CD4-positive, CD25-positive, alpha-beta regulatory T cell (primary cell): ENCODE measurements at regions not wholly inside any gene's neighbourhood (a gene's known extent, or its start where the extent isn't known, plus 50 kb on each side); places are given as distances from the start of the nearest gene placed in this dataset.
"Not testable (repeated sequence)": the region's sequence is repeated elsewhere in the genome, so short reads cannot be mapped to it uniquely, and the experiment has no call there.

Experiments
- ATAC-seq, 2 donors: fragments of 150-1000 bp; cut with Tn5 transposase; one replicate each; pipeline ENCODE4 v1.10.0; 2021; ENCODE audit warnings: low read depth in 2 of 2, moderate number of reproducible peaks in 2 of 2, moderate library complexity in 1 of 2
- DNase-seq, 3 donors: peaks; one replicate each; pipeline versions ENCODE4 v3.0.0 to v3.0.0-alpha.2; 2012 to 2022; ENCODE audit warnings: mixed read lengths in 1 of 3
- H3K27ac ChIP-seq: one replicate; pipeline ENCODE4 v1.7.0; 2013; ENCODE audit warnings: mild to moderate bottlenecking, low read length; ENCODE audit not compliant: insufficient read depth, poor library complexity, severe bottlenecking
- H3K27me3 ChIP-seq: one replicate; pipeline ENCODE4 v1.7.0; 2013; ENCODE audit warnings: low read length; ENCODE audit not compliant: control insufficient read depth, insufficient read depth
- H3K36me3 ChIP-seq: one replicate; pipeline ENCODE4 v1.7.0; 2013; ENCODE audit warnings: mild to moderate bottlenecking, low read length, moderate library complexity; ENCODE audit not compliant: control insufficient read depth, insufficient read depth
- H3K4me1 ChIP-seq: 2 replicates; pipeline ENCODE4 v1.7.0; 2013; ENCODE audit warnings: mild to moderate bottlenecking, low read length; ENCODE audit not compliant: insufficient read depth, control insufficient read depth, poor library complexity, severe bottlenecking
- H3K4me3 ChIP-seq: one replicate; pipeline ENCODE4 v1.7.0; 2013; ENCODE audit warnings: low read depth, mild to moderate bottlenecking, low read length, moderate library complexity
- H3K9me3 ChIP-seq, 2 experiments: 1 replicate in 1 of 2; 2 replicates in 1 of 2; pipeline ENCODE4 v1.7.0; 2013; ENCODE audit warnings: low read length in 2 of 2, mild to moderate bottlenecking in 1 of 2, moderate library complexity in 1 of 2; ENCODE audit not compliant: control insufficient read depth in 2 of 2
- H3K27ac Mint-ChIP-seq, 3 donors: one replicate each; pipeline ENCODE4 v1.8.0; 2020 to 2022; ENCODE audit warnings: mild to moderate bottlenecking in 3 of 3, mixed read lengths in 3 of 3, moderate library complexity in 2 of 3
- H3K27me3 Mint-ChIP-seq: one replicate; pipeline ENCODE4 v1.8.0; 2022; ENCODE audit warnings: mild to moderate bottlenecking, mixed read lengths
- H3K36me3 Mint-ChIP-seq: one replicate; pipeline ENCODE4 v1.8.0; 2020; ENCODE audit warnings: mixed read lengths
- H3K4me1 Mint-ChIP-seq, 4 donors: one replicate each; pipeline ENCODE4 v1.8.0; 2020 to 2022; ENCODE audit warnings: mixed read lengths in 4 of 4, mild to moderate bottlenecking in 1 of 4
- H3K4me3 Mint-ChIP-seq, 4 donors: one replicate each; pipeline ENCODE4 v1.8.0; 2020 to 2022; ENCODE audit warnings: mild to moderate bottlenecking in 4 of 4, mixed read lengths in 4 of 4, moderate library complexity in 3 of 4
- H3K9me3 Mint-ChIP-seq, 7 donors: one replicate each; pipeline ENCODE4 v1.8.0; 2020 to 2022; ENCODE audit warnings: mixed read lengths in 7 of 7, mild to moderate bottlenecking in 3 of 7, moderate library complexity in 2 of 7

GRCh38 chr2:192669505-192670091 lies 474.9 kb upstream of the TMEFF2 start:
- Mint-ChIP-seq H3K27ac (no peak overlapping the region), H3K36me3 (no peaks in the 10 kb centered on the region), H3K9me3 (peaks cover 0 to 3% (median 0%) of the 10 kb centered on the region in 7 donors), H3K27me3 (no peaks in the 10 kb centered on the region), H3K4me3 (no peak overlapping the region), H3K4me1 (peaks cover 0 to 4% (median 0%) of the 10 kb centered on the region in 4 donors)
- DNase-seq (no peak), ATAC-seq (no peak)
- Histone ChIP-seq H3K27me3 (no peaks in the 10 kb centered on the region), H3K36me3 (no peaks in the 10 kb centered on the region), H3K27ac (no peak overlapping the region), H3K4me3 (no peak overlapping the region), H3K9me3 (no peaks in the 10 kb centered on the region), H3K4me1 (no peaks in the 10 kb centered on the region)

- H3K27ac Mint-ChIP-seq: not testable (repeated sequence)
Measured at GRCh38 chr2:192660555-192660954, 465.8 kb upstream of the TMEFF2 start.

DNA sequence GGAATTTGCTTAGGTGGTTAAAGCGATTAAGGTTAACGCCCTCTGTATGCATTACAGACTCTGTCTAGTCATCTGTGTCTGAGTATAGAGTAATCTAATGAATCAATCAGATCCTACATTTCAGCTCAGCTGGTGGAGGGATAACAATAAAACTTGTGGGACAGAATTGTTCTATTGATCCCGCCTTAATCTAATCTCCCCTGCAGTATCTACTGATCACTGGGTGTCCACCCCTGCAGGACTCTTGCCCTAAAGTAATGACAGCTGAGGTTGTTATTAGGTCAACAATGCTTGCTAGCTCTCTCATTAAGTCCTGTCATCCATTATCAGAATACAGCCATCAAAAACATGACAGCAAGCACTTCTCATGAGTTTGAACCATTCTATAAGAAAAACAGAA lies 462.6 kb upstream of the TMEFF2 start:
- Mint-ChIP-seq H3K27me3 (no peaks in the 10 kb centered on the region), H3K9me3 (peaks cover 0 to 5% (median 0%) of the 10 kb centered on the region in 7 donors), H3K4me1 (no peaks in the 10 kb centered on the region), H3K27ac (no peak overlapping the region), H3K4me3 (no peak overlapping the region), H3K36me3 (no peaks in the 10 kb centered on the region)
- Histone ChIP-seq H3K9me3 (peaks cover 0 to 4% of the 10 kb centered on the region in 2 experiments), H3K27me3 (no peaks in the 10 kb centered on the region), H3K27ac (no peak overlapping the region), H3K4me1 (no peaks in the 10 kb centered on the region), H3K36me3 (no peaks in the 10 kb centered on the region), H3K4me3 (no peak overlapping the region)
- DNase-seq (no peak), ATAC-seq (no peak)

More at GRCh38 chr2:192660555-192660954, 465.8 kb upstream of the TMEFF2 start:
- not testable (repeated sequence) for H3K4me3 Mint-ChIP-seq, H3K9me3 Mint-ChIP-seq, H3K9me3 ChIP-seq, H3K27me3 ChIP-seq, H3K4me1 ChIP-seq, H3K4me3 ChIP-seq, DNase-seq, H3K36me3 ChIP-seq, H3K27me3 Mint-ChIP-seq, H3K36me3 Mint-ChIP-seq, H3K27ac ChIP-seq, H3K4me1 Mint-ChIP-seq, ATAC-seq

DNA sequence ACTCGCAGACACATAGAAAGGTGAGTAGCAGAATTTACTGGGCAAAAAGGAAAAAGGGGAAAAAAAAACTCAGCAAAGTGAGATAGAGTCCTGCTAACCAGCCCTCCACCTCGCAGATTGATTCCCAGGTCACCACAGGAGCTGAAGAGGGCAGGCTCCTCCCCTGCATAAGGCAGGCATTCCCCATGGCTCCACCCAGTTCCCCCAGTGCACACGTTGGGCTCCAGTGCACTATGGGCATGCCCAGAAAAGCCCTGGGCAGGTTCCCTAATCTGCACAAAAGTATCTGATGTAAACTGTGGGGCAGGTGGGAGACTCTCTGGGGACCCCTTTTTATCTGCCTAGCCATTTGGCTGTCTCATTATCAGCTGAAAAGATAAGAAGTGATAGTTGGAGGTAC lies 461.2 kb upstream of the TMEFF2 start:
- Mint-ChIP-seq H3K36me3 (no peaks in the 10 kb centered on the region), H3K9me3 (peaks cover 0 to 4% (median 0%) of the 10 kb centered on the region in 7 donors), H3K27ac (no peak overlapping the region), H3K4me3 (no peak overlapping the region), H3K4me1 (no peaks in the 10 kb centered on the region), H3K27me3 (no peaks in the 10 kb centered on the region)
- DNase-seq: no peak
- no peak for ATAC-seq
- Histone ChIP-seq H3K4me3 (no peak overlapping the region), H3K27me3 (no peaks in the 10 kb centered on the region), H3K36me3 (no peaks in the 10 kb centered on the region), H3K9me3 (peaks cover 0 to 4% of the 10 kb centered on the region in 2 experiments), H3K4me1 (no peaks in the 10 kb centered on the region), H3K27ac (no peak overlapping the region)

- no peaks in the 10 kb centered on the region for H3K27me3 Mint-ChIP-seq
- no peaks in the 10 kb centered on the region for H3K36me3 Mint-ChIP-seq
- no peaks in the 10 kb centered on the region for H3K4me1 ChIP-seq
Measured at GRCh38 chr2:192645811-192646598, 451.3 kb upstream of the TMEFF2 start.

DNA sequence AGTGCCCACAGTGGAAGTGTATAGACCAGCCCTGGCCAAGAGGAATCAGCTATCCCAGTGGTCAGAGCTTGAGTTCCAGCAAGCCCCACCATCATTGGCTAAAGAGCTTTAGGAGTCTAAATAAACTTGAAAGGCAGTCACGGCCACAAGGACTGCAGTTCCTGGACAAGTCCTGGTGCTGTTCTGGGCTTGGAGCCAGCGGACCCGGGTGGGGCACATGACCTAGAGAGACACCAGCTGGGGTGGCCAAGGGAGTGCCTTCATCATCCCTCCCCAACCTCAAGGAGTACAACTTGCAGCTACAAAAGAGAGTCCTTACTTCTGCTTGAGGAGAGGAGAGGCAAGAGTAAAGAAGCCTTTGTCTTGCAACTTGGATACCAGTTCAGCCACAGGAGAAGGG lies 439.8 kb upstream of the TMEFF2 start:
- no peaks in the 10 kb centered on the region for H3K27me3 Mint-ChIP-seq
- Histone ChIP-seq H3K36me3 (no peaks in the 10 kb centered on the region), H3K9me3 (no peaks in the 10 kb centered on the region), H3K27ac (no peak overlapping the region), H3K4me1 (no peaks in the 10 kb centered on the region), H3K27me3 (no peaks in the 10 kb centered on the region), H3K4me3 (no peak overlapping the region)
- no peaks in the 10 kb centered on the region for H3K36me3 Mint-ChIP-seq
- H3K4me1 Mint-ChIP-seq: no peaks in the 10 kb centered on the region
- H3K27ac Mint-ChIP-seq: no peak overlapping the region
- H3K4me3 Mint-ChIP-seq: no peak overlapping the region
- no peak for DNase-seq
- peaks cover 0 to 8% (median 2%) of the 10 kb centered on the region in 7 donors for H3K9me3 Mint-ChIP-seq
- ATAC-seq: no peak

More at GRCh38 chr2:192645811-192646598, 451.3 kb upstream of the TMEFF2 start:
- no peaks in the 10 kb centered on the region for H3K4me1 Mint-ChIP-seq
- Histone ChIP-seq H3K27me3 (no peaks in the 10 kb centered on the region), H3K36me3 (no peaks in the 10 kb centered on the region), H3K27ac (no peak overlapping the region), H3K4me3 (no peak overlapping the region), H3K9me3 (no peaks in the 10 kb centered on the region)
- no peak overlapping the region for H3K27ac Mint-ChIP-seq
- no peak for ATAC-seq
- peaks cover 0 to 3% (median 0%) of the 10 kb centered on the region in 7 donors for H3K9me3 Mint-ChIP-seq
- no peak overlapping the region for H3K4me3 Mint-ChIP-seq
- DNase-seq: no peak

- no peaks in the 10 kb centered on the region for H3K36me3 Mint-ChIP-seq
- no peak overlapping the region for H3K4me3 ChIP-seq
- no peak for ATAC-seq
- peaks cover 0 to 2% (median 0%) of the 10 kb centered on the region in 7 donors for H3K9me3 Mint-ChIP-seq
- H3K36me3 ChIP-seq: no peaks in the 10 kb centered on the region
- no peak for DNase-seq
- H3K4me1 Mint-ChIP-seq: no peaks in the 10 kb centered on the region
- no peaks in the 10 kb centered on the region for H3K27me3 Mint-ChIP-seq
- H3K4me1 ChIP-seq: no peaks in the 10 kb centered on the region
- no peak overlapping the region for H3K4me3 Mint-ChIP-seq
- no peaks in the 10 kb centered on the region for H3K9me3 ChIP-seq
- no peaks in the 10 kb centered on the region for H3K27me3 ChIP-seq
- H3K27ac ChIP-seq: no peak overlapping the region
- H3K27ac Mint-ChIP-seq: no peak overlapping the region
Measured at GRCh38 chr2:192628017-192628416, 433.3 kb upstream of the TMEFF2 start.

DNA sequence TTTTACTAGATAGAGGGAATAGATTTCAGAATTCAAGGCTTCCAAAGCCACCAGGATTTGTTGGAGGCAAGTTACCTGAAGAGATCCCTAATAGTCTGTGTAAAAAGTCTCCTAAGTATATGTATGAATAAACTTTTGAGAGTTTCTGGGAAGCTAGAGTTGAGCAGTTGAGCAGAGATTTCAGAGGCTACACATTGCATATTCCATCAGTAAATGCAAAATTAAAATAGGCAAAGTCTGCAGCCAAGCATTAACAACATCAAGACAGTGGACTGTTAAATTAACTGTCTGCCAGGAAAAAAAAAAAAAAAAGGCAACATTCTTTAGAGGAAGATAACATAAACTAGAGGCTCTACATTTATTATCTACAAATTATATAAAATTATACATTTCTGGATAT lies 420.4 kb upstream of the TMEFF2 start:
- H3K36me3 Mint-ChIP-seq: no peaks in the 10 kb centered on the region
- no peaks in the 10 kb centered on the region for H3K4me1 ChIP-seq
- H3K4me3 ChIP-seq: no peak overlapping the region
- no peaks in the 10 kb centered on the region for H3K4me1 Mint-ChIP-seq
- DNase-seq (no peak), ATAC-seq (no peak)
- no peaks in the 10 kb centered on the region for H3K36me3 ChIP-seq
- H3K27ac ChIP-seq: no peak overlapping the region
- no peak overlapping the region for H3K27ac Mint-ChIP-seq
- H3K9me3 ChIP-seq: no peaks in the 10 kb centered on the region
- no peaks in the 10 kb centered on the region for H3K27me3 Mint-ChIP-seq
- H3K27me3 ChIP-seq: no peaks in the 10 kb centered on the region
- peaks cover 0 to 2% (median 0%) of the 10 kb centered on the region in 7 donors for H3K9me3 Mint-ChIP-seq
- no peak overlapping the region for H3K4me3 Mint-ChIP-seq
